HG02970 (cell line): ENCODE measurements at regions not wholly inside any gene's neighbourhood (a gene's known extent, or its start where the extent isn't known, plus 50 kb on each side); places are given as distances from the start of the nearest gene placed in this dataset.
A peak's percentile ranks its signal among the peaks of the same experiment; 100 is the strongest.

Experiments
- ATAC-seq: cut with Tn5 transposase; IDR thresholded peaks from one replicate; pipeline ENCODE4 v1.9.1; 2021; ENCODE audit warnings: mild to moderate bottlenecking, moderate library complexity, moderate number of reproducible peaks; ENCODE audit not compliant: unreplicated experiment, low FRiP score

DNA sequence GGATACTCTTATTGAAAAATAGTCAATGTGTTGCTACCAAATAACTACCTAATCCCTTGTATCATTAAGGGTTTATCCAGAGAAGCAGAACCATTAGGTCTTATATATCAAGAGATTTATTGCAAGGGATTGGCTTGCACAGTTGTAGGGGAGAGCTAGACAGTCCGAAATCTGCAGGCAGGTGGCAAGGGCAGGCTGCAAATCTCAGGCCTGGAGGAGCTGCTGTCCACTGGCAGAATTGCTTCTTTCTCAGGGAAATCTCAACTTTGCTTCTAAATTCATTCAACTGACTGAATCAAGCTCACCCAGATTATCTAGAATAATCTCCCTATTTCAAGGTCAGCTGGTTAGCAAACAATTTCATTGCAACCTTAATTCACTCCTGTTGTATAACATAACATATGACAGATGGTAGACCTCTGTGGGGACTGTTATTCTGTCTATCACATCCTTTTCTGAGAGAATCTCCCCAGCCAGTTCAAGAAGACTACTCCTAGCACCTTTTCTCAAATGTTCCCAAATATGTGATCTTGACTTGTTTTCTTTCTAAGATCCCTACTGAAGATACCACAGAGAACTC is 194.2 kb downstream of the NHLRC3 start:
- ATAC-seq: no peak

- ATAC-seq: no peak
These were observed 194.7 kb downstream of the NHLRC3 start for GRCh38 chr13:39232999-39233398.

- ATAC-seq: no peak
These were observed 195.3 kb downstream of the NHLRC3 start for GRCh38 chr13:39233519-39233918.

DNA sequence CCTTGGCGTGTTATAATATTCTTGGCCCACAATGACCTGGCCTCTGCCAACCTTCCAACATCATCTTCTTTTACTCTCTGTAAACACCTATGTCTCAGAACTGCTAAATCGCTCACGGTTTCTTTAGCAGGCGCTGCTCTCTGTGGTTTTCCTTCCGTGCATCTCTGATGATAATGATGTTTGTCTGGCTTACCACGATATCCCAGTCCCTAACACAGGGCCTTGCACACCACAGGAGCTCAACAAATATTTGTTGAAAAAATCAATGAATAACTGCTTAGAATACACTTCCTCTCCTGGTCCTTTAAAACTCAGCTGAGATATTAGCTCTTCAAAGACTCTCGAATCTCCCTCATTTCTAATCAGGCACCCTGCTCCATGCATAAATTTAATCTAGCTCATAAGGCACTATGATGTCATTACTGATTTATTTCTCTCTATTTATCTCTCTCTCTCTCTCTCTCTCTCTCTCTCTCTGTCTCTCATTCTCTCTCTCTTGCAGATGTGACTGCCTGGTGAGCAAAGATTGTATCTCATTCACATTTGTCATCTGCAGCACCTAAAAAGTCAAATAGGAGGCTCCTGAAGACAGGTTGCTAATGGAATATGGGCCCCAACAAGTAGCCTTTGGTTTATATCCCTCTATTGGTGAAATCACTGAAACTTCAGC is 206.4 kb downstream of the NHLRC3 start:
- no peak for ATAC-seq

DNA sequence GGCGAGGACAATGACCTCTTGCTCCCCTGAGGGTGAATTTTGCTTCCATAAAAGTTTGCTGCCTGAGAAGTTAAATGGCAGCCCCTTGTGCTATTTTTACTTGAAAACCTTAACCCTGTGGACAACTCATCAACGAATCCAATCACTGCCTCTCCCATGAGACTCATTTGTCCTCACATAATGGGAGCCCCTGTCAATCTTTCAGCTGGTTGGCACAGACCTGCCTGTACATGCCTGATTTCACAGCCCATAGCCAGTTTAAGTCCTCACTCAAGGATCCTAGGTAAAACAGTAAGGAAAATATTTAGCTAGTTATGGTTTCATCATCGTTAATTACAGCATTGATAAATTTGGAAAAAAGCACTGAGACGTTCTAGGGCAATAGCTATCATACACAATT is 207.4 kb downstream of the NHLRC3 start:
- no peak for ATAC-seq

DNA sequence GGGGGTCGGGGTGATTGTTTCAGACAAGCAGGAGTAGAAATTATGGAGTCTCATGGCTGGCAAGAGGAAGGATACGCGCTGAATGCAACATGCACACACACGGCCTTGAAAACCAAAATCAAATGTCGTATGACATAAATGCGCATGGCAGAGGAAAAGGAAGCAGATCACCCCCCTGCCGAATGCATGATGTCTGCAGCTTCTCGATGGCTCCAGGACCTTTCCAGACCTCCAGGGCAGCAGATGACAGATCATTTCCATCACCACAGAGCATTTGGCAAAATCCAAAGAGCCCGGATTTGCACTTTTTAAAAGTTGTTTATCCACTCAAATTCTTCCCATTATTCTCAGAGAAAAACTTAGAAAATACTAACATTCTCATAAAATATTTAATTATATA is 211.7 kb downstream of the NHLRC3 start:
- no peak for ATAC-seq

DNA sequence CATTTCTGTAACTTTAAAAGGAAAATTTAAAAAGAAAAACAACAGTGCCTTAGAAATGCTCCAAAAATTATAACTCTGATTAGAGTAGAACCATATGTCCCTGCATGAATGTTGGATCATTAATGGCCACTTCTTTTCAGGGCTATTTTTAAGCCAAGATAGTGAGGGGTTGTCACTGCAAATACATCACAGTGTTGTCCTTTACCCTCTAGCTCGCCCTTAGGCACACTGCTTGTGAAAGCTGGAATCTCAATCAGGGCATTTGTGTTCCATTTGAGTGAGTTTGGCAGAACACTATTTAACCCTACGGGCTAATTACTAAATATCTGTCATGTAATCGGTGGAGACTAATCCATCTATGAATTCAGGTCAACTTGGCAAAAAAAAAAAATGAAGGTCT is 212.2 kb downstream of the NHLRC3 start:
- no peak for ATAC-seq

DNA sequence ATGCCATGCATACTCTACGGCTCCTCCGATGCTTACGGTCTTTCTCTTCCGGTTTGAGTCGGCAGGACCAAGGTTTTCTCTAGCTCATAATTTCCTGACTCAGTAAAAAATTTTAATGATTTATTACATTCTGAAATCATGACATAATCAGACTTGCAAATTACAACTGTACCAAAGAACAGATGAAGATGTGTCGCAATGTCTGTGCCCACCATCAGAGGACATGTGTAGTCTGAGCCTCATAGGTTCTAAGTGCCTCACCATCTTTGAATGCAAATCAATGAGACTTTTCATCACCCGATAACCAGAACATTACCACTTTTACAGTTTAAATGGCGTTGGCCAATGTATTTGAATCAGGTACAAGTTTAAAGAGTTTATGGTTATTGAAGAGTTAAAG is 213.1 kb downstream of the NHLRC3 start:
- no peak for ATAC-seq

DNA sequence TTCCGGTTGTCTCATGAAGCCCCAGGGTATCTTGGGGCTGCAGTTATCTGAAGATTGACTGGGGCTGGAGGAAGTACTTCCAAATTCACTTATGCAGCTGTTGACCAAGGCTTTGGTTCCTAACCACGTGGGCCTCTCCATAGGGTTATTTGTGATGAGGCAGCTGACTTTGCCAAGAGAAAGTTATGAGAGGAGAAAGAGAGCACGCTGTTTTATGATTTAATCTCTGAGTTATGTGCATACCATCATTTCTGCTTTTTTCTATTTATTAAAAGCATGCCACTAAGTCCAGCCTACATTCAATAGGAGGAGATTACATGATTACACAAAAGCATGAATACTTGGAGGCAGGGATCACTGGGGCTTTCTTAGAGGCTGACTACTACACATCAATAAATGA is 215.5 kb downstream of the NHLRC3 start:
- ATAC-seq: no peak

GRCh38 chr13:39254601-39255000 is 216.3 kb downstream of the NHLRC3 start:
- ATAC-seq: no peak

GRCh38 chr13:39257642-39258041 is 219.4 kb downstream of the NHLRC3 start:
- ATAC-seq: no peak

GRCh38 chr13:39259371-39260140 is 221.3 kb downstream of the NHLRC3 start:
- ATAC-seq: no peak

DNA sequence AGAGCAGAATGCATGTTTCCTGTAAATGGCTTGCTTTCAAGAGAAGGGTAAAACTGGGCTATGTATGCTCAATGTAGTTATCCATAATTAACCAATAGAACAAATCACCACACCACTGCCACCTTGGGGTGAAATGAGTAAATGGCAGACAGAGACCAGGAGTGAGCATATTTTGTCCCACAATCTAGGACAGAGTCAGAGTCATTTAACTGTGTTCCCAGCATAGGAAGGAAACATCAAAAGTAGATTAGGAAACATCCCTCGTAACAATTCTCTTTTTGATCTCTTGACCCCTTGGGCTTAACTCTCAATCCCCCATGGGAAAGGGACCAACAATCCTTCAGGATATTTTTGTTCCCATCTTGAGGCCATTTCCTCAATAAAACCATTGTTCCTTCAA is 224.8 kb downstream of the NHLRC3 start:
- ATAC-seq: peak; percentile 67

GRCh38 chr13:39263531-39263930 is 225.3 kb downstream of the NHLRC3 start:
- ATAC-seq: no peak

DNA sequence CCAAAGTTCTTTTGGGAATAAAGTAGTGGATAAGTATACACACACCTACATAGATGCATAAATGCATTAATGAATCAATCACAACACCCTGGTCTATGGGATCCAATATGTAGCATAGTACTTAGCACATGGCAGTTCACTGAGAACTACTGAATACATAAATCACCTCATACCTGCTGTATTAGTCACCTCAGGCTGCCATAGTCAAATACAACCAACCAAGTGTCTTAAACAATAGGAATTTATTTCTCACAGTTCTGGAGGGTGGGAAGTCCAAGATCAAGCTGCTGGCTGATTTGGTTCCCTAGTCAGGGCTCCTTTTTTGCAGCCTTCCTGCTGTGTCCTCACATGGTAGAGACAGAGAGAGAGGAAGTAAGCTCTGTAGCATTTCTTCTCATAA is 228.2 kb downstream of the NHLRC3 start:
- no peak for ATAC-seq

DNA sequence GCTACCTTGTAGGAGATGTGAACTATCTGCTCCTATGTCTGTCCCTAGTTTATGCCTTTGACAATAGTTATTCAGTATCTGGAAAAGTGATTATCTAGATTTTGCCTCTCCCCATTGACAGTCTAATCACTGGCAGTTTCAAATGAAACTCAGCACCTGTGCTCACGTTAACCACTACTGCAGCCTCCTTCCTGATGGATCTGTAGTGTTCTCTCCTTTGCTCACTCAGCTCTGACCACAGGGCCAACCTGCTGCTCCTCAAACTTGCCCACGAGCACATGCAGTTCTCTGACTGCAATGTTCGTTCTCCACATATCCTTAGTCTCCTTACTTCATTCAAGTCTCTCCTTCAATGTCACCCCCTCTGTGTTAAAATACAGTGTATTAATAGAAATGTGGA is 230.1 kb downstream of the NHLRC3 start:
- no peak for ATAC-seq

DNA sequence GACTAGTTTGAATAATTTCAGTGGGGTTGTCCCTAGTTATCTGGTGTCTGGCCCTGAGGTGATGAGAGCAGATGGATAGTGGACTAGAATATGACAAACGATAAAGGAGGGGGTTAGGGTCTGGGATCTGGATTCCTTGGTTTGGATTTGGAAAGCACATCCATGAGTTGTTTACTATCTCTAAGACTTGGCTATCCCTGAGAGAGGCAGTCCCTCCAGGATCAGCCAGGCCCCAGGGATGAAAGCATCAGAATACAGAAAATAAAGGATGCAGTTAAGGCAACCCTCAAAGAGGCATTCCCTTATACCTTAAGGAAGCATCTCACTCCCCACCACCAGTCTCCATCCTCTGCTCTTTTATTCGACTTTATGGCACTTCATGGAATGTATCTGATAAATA is 230.7 kb downstream of the NHLRC3 start:
- no peak for ATAC-seq

DNA sequence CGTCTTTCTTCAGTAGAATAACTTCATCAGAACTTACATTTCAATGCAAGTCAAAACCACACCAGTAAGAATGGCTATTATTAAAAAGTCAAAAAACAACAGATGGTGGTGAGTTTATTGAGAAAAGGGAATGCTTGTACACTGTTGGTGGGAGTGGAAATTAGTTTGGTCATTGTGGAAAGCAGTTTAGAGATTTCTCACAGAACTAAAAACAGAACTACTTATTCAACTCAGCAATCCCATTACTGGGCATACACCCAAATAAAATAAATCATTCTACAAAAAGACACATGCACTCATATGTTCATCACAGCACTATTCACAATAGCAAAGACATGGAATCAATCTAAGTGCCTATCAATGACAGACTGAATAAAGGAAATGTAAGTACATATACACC is 231.2 kb downstream of the NHLRC3 start:
- no peak for ATAC-seq

DNA sequence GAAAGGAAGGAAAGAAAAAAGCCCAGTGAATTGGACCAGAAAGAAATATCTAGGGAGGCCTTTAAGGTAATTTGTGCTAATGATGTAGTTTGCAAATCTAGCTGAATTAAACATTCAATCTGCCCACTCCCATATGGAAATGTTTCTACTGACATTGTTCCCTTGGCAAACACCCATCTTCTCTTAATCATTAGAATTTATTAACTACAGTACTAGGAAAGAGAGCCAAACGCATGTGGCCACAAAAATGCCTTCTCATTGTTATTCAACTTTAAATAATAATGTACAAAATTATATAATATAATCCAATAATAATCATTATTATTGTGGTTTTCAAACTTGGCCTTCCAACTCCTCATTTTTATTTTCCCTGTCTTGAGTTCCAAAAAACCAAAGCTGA is 234.7 kb downstream of the NHLRC3 start:
- ATAC-seq: no peak

GRCh38 chr13:39273953-39274738 is 235.9 kb downstream of the NHLRC3 start:
- no peak for ATAC-seq

GRCh38 chr13:39274739-39275325 is 236.6 kb downstream of the NHLRC3 start:
- ATAC-seq: no peak
